Gastroesophageal sphincter (tissue), 3 donors: ENCODE measurements at regions not wholly inside any gene's neighbourhood (a gene's known extent, or its start where the extent isn't known, plus 50 kb on each side); places are given as distances from the start of the nearest gene placed in this dataset.
"Not testable (repeated sequence)": the region's sequence is repeated elsewhere in the genome, so short reads cannot be mapped to it uniquely, and the experiment has no call there.

ENCODE experiments used
- CTCF ChIP-seq, 4 experiments: fragments of 200-600 bp in 2 of 4; fragments of 450-650 bp in 2 of 4; sonication (generic) in 1 of 4; IDR thresholded peaks; one replicate each; pipeline ENCODE4 v1.5.1; 2017 to 2019; ENCODE audit warnings: antibody characterized with exemption in 4 of 4, mild to moderate bottlenecking in 2 of 4, moderate library complexity in 2 of 4
- EP300 ChIP-seq: sonication (generic); formaldehyde crosslinking; IDR thresholded peaks from one replicate; pipeline ENCODE4 v1.6.1; 2017; ENCODE audit warnings: antibody characterized with exemption, mild to moderate bottlenecking
- POLR2A ChIP-seq, 2 donors: fragments of 450-650 bp; IDR thresholded peaks; one replicate each; pipeline ENCODE4 v1.6.1; 2017; ENCODE audit warnings: antibody characterized with exemption in 2 of 2, mild to moderate bottlenecking in 2 of 2, moderate library complexity in 1 of 2

GRCh38 chr1:221530159-221530558, 211.7 kb downstream of the DUSP10 start:
- not testable (repeated sequence) for TF ChIP-seq POLR2A (IDR thresholded peaks at IDR 0.05); EP300; CTCF (IDR thresholded peaks at IDR 0.05)
